ENCODE measurements at regions not wholly inside any gene's neighbourhood (a gene's known extent, or its start where the extent isn't known, plus 50 kb on each side); places are given as distances from the start of the nearest gene placed in this dataset.

- TF ChIP-seq EZH2phosphoT487 (IDR thresholded peaks at IDR 0.05; ENCODE audit: insufficient read depth, low read depth) (no peak), EZH2 (IDR thresholded peaks at IDR 0.05; ENCODE audit: insufficient read depth, poor library complexity, severe bottlenecking) (no peak)
These were observed 160.7 kb upstream of the SPANXC start for GRCh38 chrX:141402897-141403610.
